Small intestine (tissue), 7 donors: ENCODE measurements at regions not wholly inside any gene's neighbourhood (a gene's known extent, or its start where the extent isn't known, plus 50 kb on each side); places are given as distances from the start of the nearest gene placed in this dataset.

ENCODE experiments used
- DNase-seq, 2 donors: peaks; one replicate each; pipeline versions ENCODE4 v3.0.0 to v3.0.0-alpha.2; 2013
- FAIRE-seq: peaks from 2 replicates; lab custom pipeline; 2012; peaks lifted over from hg19 to GRCh38; lab: Jason Lieb, UNC
- H3K27ac ChIP-seq, 3 donors: one replicate each; pipeline ENCODE4 v1.5.1; 2013; ENCODE audit warnings: low read length in 2 of 3, mild to moderate bottlenecking in 2 of 3, control low read depth in 1 of 3, inconsistent platforms in 1 of 3, low read depth in 1 of 3, moderate library complexity in 1 of 3
- H3K27me3 ChIP-seq, 3 donors: one replicate each; pipeline ENCODE4 v1.6.1; 2013; ENCODE audit warnings: low read length in 3 of 3, inconsistent platforms in 1 of 3; ENCODE audit not compliant: control insufficient read depth in 3 of 3, insufficient read depth in 3 of 3
- H3K36me3 ChIP-seq, 3 donors: one replicate each; pipeline ENCODE4 v1.6.1; 2013; ENCODE audit warnings: low read length in 3 of 3, inconsistent platforms in 1 of 3, low read depth in 1 of 3, mild to moderate bottlenecking in 1 of 3, moderate library complexity in 1 of 3; ENCODE audit not compliant: control insufficient read depth in 3 of 3, insufficient read depth in 2 of 3
- H3K4me1 ChIP-seq, 3 donors: one replicate each; pipeline ENCODE4 v1.6.1; 2013; ENCODE audit warnings: low read length in 2 of 3, inconsistent platforms in 1 of 3, low read depth in 1 of 3, mild to moderate bottlenecking in 1 of 3, moderate library complexity in 1 of 3; ENCODE audit not compliant: control insufficient read depth in 3 of 3, insufficient read depth in 2 of 3
- H3K4me3 ChIP-seq, 3 donors: one replicate each; pipeline ENCODE4 v1.5.1; 2013; ENCODE audit warnings: low read length in 3 of 3, control low read depth in 1 of 3, inconsistent platforms in 1 of 3, low read depth in 1 of 3, mild to moderate bottlenecking in 1 of 3, moderate library complexity in 1 of 3
- H3K9me3 ChIP-seq, 2 donors: one replicate each; pipeline ENCODE4 v1.6.1; 2013; ENCODE audit warnings: low read depth in 1 of 2, low read length in 1 of 2; ENCODE audit not compliant: control insufficient read depth in 2 of 2, insufficient read depth in 1 of 2
- WGBS, 3 donors: extraction: QIAGEN DNeasy Blood & Tissue Kit; methylation state at CpG; one replicate each; pipeline ENCODE4 v1.1.7; 2013; 5-methylcytosine and 5-hydroxymethylcytosine counted together
- donor health status: healthy with polysubstance abuse.
- donor health status: control.
- donor health status: control.
- donor health status: Bipolar disorder and iron deficiency.
- donor health status: healthy.

DNA sequence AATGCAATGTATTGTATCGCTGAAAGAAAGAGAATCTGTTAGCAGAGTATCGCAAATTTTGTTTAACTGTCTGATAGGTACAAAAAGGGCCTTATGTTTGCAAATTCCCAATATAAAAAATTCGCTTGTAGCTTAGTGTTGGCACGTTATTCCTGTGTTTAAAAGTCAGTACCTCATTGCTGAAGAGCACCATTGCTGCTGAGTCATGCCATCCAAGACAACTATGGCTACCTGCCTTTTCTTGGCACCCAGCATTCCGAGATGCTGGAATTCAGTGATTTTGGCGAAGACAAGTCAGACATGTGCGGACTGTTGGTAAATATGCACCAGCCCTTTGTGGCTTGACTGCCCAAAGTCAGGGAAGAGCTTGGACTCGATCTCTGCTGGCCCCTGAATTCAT lies 149.5 kb upstream of the EEA1 start:
- H3K27me3 ChIP-seq = no peaks in the 10 kb centered on the region
- FAIRE-seq = no peak

DNA sequence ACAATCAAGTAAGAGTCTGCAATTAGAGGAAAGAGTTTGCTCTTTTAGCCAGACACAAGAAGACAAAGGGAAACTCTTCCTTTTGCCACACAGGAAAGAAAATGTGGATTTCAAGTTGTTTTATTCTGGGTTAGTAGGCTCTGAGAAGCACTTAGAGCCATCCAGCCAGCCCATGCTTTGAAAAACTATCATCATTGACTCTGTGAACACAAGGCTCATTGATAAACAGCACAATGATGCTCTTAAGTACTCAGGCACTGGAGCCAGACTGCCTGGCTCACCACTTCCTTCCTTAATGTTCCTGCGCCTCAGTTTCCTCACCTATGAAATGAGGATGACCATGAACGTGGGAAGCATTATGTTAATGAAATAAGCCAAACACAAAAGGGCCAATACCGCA lies 150.2 kb upstream of the EEA1 start:
- Histone ChIP-seq H3K27me3 (no peaks in the 10 kb centered on the region), H3K4me1 (no peaks in the 10 kb centered on the region)
- no peak for FAIRE-seq

More for the DNA sequence above, 149.5 kb upstream of the EEA1 start:
- Histone ChIP-seq H3K36me3 (no peaks in the 10 kb centered on the region), H3K4me1 (no peaks in the 10 kb centered on the region), H3K4me3 (no peak overlapping the region), H3K27ac (no peak overlapping the region), H3K9me3 (peaks cover 0 to 4% of the 10 kb centered on the region in 2 donors)
- no peak for DNase-seq
- 91 to 94% (median 94%) methylated on average over 8 of the region's 8 CpGs for WGBS, 3 donors

DNA sequence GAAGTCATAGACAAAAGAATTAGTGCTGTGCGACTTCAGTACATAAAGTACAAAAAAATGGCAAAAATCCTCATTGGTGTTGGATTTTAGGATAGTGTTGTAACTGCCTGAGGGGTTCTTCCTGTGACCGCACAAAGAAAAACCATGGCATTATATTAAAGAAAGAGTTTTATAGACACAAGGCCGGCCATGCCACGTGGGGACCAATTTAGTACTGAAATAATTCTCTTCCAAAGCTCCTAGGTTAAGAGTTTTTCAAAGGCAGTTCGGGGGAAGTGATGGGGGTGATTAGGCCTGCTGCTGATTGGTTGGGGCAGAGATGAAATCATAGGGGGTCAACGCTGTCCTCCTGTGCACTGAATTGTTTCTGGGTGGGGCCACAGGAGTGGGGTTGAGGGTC lies 150.9 kb upstream of the EEA1 start:
- FAIRE-seq (no peak), DNase-seq (no peak)
- H3K27me3 ChIP-seq = no peaks in the 10 kb centered on the region
- H3K9me3 ChIP-seq = peaks cover 0 to 4% of the 10 kb centered on the region in 2 donors
- no peaks in the 10 kb centered on the region for H3K4me1 ChIP-seq
- H3K27ac ChIP-seq = no peak overlapping the region
- H3K36me3 ChIP-seq = no peaks in the 10 kb centered on the region
- no peak overlapping the region for H3K4me3 ChIP-seq
- 80 to 88% (median 86%) methylated on average over 6 of the region's 6 CpGs for WGBS, 3 donors

More for the DNA sequence above, 150.2 kb upstream of the EEA1 start:
- Histone ChIP-seq H3K9me3 (peaks cover 0 to 4% of the 10 kb centered on the region in 2 donors), H3K36me3 (no peaks in the 10 kb centered on the region), H3K4me3 (no peak overlapping the region), H3K27ac (no peak overlapping the region)
- no peak for DNase-seq
- 90 to 91% (median 90%) methylated on average over 3 of the region's 3 CpGs for WGBS, 3 donors

DNA sequence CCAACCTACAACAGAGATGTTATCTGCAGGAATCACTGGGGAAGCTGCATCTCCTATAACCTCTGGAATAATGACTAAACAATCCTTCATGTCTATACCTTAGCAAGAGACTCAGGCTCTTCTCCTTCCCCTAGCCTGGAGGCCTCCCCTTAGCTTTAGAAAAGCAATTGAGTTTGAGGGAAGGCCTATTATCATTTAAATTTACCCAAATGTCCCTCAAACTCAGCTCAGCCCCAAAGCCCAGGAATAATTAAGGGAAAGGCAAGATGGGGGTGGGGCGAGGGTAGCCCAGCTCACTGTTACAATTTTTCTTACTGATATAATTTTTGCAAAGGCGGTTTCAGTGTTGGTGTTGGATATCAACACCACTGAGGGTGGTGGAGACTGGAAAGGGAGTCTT lies 151.4 kb upstream of the EEA1 start:
- no peak for FAIRE-seq
- WGBS, 3 donors = 52 to 85% (median 81%) methylated on average over 2 of the region's 2 CpGs

DNA sequence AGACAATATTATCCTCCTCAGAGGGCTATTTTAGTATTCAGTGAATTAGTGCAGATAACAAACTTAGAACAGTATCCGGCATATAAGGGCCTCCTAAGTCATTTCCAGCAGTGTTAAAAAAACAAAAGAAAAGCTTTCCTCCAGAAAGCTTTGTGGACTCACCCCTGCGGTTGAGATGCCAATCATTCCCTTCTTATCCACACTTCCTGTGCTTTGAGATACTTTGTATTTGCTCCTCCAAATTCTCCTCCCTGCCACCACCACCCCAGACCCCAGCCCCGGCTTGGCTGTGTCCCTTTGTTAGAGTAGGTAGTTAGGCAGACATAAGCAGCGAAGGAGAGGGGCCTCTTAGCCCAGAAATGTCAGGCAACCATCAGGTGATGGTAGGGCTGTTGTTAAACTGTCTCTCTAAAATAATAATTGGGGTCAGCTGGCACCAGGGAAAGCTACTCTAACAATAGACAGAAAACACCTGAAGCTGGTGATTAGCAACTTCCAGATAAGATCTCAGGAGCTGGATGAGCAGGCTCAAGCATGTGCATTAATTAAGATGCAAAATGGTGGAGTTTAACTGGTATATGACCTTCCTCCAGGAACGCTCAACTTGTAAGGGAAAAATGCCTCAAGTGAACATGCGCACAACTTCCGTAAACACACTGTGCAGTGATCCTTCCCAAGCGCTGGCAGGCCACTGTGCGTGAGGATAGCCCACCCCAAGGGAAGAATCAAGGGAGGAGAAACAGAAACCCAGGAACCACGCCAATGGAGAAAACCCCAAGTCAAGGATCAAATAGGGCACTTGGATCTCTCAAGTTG lies 152.1 kb upstream of the EEA1 start:
- Histone ChIP-seq H3K27ac (no peak overlapping the region), H3K9me3 (peaks cover 0 to 7% of the 10 kb centered on the region in 2 donors), H3K27me3 (no peaks in the 10 kb centered on the region), H3K36me3 (no peaks in the 10 kb centered on the region), H3K4me1 (no peaks in the 10 kb centered on the region), H3K4me3 (no peak overlapping the region)
- WGBS, 3 donors = 85 to 93% (median 91%) methylated on average over 10 of the region's 10 CpGs
- no peak for FAIRE-seq
- no peak for DNase-seq

More for the DNA sequence above, 151.4 kb upstream of the EEA1 start:
- Histone ChIP-seq H3K9me3 (peaks cover 0 to 4% of the 10 kb centered on the region in 2 donors), H3K4me3 (no peak overlapping the region), H3K4me1 (no peaks in the 10 kb centered on the region), H3K27ac (no peak overlapping the region), H3K36me3 (no peaks in the 10 kb centered on the region), H3K27me3 (no peaks in the 10 kb centered on the region)
- no peak for DNase-seq

DNA sequence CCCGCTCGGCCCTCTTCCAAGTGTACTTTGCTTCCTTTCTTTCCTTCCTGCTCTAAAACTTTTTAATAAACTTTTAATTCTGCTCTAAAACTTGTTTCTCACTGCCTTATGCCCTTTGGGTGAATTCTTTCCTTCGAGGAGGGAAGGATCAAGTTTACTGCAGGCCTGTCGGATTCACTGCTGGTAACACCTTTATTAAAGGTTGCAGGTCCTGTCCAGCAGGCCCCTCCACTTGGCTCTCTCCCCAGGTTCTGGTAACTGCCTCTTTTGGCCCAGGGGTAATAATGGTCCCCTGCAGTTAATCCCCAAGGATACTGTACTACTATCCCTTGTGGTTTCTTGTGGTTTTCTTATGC lies 152.7 kb upstream of the EEA1 start:
- no peak for DNase-seq
- Histone ChIP-seq H3K4me1 (no peaks in the 10 kb centered on the region), H3K36me3 (no peaks in the 10 kb centered on the region), H3K9me3 (peaks cover 0 to 12% of the 10 kb centered on the region in 2 donors), H3K4me3 (no peak overlapping the region), H3K27ac (no peak overlapping the region), H3K27me3 (no peaks in the 10 kb centered on the region)
- no peak for FAIRE-seq
- 86 to 95% (median 93%) methylated on average over 4 of the region's 4 CpGs for WGBS, 3 donors

DNA sequence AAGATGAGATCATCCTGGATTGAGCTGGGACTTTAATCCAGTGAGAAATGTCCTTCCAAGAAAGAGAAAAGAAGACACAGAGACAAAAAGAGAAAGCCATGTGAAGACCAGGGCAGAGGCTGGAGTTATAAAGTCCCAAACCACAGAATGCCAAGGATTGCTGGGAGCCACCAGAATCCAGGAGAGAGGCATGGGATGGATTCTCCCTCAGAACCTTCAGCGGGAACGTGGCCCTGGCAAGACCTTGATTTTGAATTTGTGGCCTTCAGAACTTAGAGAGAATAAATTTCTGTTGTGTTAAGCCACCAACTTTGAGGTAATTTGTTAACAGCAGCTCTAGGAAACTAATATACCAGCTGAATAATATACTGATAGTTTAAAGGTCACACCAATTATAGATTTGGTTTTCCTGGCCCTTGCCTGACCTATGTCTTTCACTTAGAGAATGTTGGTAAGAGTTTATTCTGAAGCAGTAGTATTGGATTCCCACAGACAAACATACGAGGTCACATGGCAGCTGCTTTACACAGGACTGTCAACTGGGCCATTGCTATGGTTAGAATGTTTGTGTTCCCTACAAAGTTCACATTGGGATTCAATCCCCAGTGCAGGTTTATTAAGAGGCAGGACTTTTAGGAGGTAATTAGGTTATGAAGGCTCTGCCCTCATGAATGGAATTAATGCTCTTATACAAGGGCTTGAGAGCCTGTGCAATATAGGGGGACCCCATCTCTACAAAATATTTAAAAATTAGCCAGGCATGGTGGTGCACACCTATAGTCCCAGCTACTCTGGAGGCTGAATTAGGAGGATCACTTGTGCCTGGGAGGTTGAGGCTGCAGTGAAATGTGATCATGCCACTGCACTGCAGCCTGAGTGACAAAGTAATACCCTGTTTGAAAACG lies 156.5 kb upstream of the EEA1 start:
- H3K27ac ChIP-seq = no peak overlapping the region
- peaks cover 0 to 9% (median 0%) of the 10 kb centered on the region in 3 donors for H3K4me1 ChIP-seq
- FAIRE-seq (no peak), DNase-seq (no peak)
- no peaks in the 10 kb centered on the region for H3K36me3 ChIP-seq
- 85 to 88% (median 87%) methylated on average over 4 of the region's 4 CpGs for WGBS, 3 donors
- H3K27me3 ChIP-seq = no peaks in the 10 kb centered on the region
- no peak overlapping the region for H3K4me3 ChIP-seq
- H3K9me3 ChIP-seq = peaks cover 0 to 14% of the 10 kb centered on the region in 2 donors

DNA sequence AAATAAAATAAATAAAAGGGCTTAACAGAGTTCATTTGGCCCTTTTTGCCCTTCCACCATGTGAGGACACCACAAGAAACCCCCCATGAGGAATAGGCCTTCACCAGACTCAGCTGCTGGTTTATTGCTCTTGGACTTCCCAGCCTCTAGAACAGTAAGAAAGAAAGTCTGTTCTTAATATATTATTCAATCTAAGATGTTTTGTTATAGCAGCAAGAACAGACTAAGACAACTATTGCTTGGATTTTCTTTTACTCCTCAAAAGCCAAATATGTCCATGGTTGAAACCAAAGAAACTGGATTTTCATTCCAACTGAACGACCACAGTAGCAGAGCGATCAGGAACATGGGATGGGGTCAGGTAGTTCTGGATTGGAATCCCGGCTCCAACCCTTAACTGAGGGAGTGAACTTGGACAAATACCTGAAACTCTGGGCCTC lies 157.2 kb upstream of the EEA1 start:
- Histone ChIP-seq H3K27ac (no peak overlapping the region), H3K9me3 (peaks cover 0 to 14% of the 10 kb centered on the region in 2 donors), H3K36me3 (no peaks in the 10 kb centered on the region), H3K27me3 (no peaks in the 10 kb centered on the region), H3K4me3 (no peak overlapping the region), H3K4me1 (peaks cover 0 to 12% (median 0%) of the 10 kb centered on the region in 3 donors)
- no peak for DNase-seq
- FAIRE-seq = no peak
- WGBS, 3 donors = 96 to 97% (median 96%) methylated on average over 3 of the region's 3 CpGs
